Muscle layer of colon (tissue), 2 donors: ENCODE measurements at regions not wholly inside any gene's neighbourhood (a gene's known extent, or its start where the extent isn't known, plus 50 kb on each side); places are given as distances from the start of the nearest gene placed in this dataset.
"Not testable (repeated sequence)": the region's sequence is repeated elsewhere in the genome, so short reads cannot be mapped to it uniquely, and the experiment has no call there.

Experiments used
- H3K27ac ChIP-seq: one replicate; pipeline ENCODE4 v1.7.0; 2013; ENCODE audit warnings: low read depth, mild to moderate bottlenecking, low read length, moderate library complexity
- H3K27me3 ChIP-seq, 2 donors: one replicate each; pipeline ENCODE4 v1.7.0; 2013; ENCODE audit warnings: low read length in 2 of 2, mild to moderate bottlenecking in 2 of 2; ENCODE audit not compliant: insufficient read depth in 2 of 2, control insufficient read depth in 1 of 2
- H3K36me3 ChIP-seq: one replicate; pipeline ENCODE4 v1.7.0; 2013; ENCODE audit warnings: mild to moderate bottlenecking, low read length; ENCODE audit not compliant: insufficient read depth
- H3K4me1 ChIP-seq: one replicate; pipeline ENCODE4 v1.7.0; 2013; ENCODE audit warnings: mild to moderate bottlenecking, low read length; ENCODE audit not compliant: insufficient read depth
- H3K4me3 ChIP-seq, 2 donors: one replicate each; pipeline ENCODE4 v1.7.0; 2013; ENCODE audit warnings: low read length in 2 of 2, low read depth in 1 of 2, mild to moderate bottlenecking in 1 of 2, moderate library complexity in 1 of 2
- H3K9ac ChIP-seq: one replicate; pipeline ENCODE4 v1.7.0; 2013; ENCODE audit warnings: low read length
- H3K9me3 ChIP-seq: one replicate; pipeline ENCODE4 v1.7.0; 2013; ENCODE audit warnings: mild to moderate bottlenecking, low read length
- donor health status: abdominal sarcoma.
- donor health status: Adenocarcinoma of cecum.

DNA sequence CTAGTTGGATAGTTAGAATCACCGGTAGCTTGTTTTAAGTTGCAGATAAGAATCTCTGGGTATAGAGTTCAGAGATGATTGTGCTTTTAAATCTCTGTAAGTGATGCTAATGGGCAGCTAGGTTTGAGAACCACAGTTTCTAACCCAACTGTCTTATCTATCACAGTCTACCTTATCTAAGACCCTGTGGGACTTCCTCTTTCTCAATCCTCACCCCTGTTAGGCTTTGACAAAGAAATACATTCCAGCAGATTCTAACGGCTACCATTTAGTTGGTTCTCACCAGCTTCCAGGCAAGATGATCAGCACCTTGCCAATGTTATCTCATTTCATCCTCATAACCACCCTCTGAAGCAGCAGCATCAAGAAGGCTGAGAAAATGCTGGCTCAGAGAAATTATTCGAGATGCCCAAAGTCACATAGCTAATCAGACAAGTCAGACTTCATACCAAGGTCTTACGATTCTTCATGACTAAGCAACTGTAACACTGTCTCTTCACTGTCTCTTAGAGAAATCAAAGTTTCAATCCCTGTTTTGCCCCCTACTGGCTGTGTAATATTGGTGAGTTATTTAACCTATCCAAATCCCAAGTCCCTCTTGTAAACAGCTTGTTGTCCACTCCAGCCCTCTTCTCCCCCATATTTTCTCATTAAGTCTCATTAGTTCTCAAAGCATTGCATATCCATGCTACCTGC lies 192.4 kb upstream of the API5 start:
- Histone ChIP-seq H3K9ac (no peak overlapping the region), H3K4me3 (no peak overlapping the region), H3K27ac (no peak overlapping the region), H3K9me3 (no peaks in the 10 kb centered on the region), H3K27me3 (no peaks in the 10 kb centered on the region), H3K4me1 (no peaks in the 10 kb centered on the region), H3K36me3 (no peaks in the 10 kb centered on the region)

DNA sequence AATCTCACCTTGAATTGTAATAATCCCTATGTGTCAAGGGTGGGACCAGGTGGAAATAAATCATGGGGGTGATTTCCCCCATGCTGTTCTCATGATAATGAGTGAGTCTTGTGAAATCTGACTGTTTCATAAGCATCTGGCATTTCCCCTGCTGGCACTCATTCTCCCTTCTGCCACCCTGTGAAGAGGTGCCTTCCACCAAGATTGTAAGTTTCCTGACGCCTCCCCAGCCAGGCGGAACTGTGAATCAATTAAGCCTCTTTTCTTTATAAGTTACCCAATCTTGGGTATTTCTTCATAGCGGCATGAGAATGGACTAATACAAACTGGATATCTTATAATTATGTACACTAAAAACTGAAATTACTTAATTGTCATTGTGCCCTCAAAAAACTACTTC lies 189.2 kb upstream of the API5 start:
- H3K27me3 ChIP-seq = no peaks in the 10 kb centered on the region
- no peaks in the 10 kb centered on the region for H3K4me1 ChIP-seq
- no peak overlapping the region for H3K9ac ChIP-seq
- H3K36me3 ChIP-seq = no peaks in the 10 kb centered on the region
- no peak overlapping the region for H3K4me3 ChIP-seq
- no peaks in the 10 kb centered on the region for H3K9me3 ChIP-seq
- H3K27ac ChIP-seq = no peak overlapping the region

DNA sequence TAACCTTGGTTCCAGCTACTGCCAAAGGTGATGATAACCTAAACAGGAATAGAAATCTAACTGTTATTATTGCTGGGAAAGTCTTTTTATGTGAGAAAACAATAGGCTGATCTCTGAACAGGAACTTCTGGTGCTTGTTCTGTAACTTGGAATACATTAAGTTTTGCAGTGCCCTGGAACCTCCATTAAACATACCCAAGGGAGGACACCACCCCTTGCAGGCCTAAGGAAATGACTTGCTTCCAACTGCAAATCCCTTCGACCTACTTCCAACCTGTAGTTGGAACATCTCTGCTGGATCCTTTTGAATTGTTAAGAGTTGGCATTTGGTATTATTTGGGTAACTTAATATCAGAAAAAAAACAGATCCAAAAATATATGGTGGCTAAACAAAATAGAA lies 188.4 kb upstream of the API5 start:
- H3K36me3 ChIP-seq = no peaks in the 10 kb centered on the region
- no peaks in the 10 kb centered on the region for H3K9me3 ChIP-seq
- H3K9ac ChIP-seq = no peak overlapping the region
- no peaks in the 10 kb centered on the region for H3K4me1 ChIP-seq
- no peaks in the 10 kb centered on the region for H3K27me3 ChIP-seq
- H3K27ac ChIP-seq = no peak overlapping the region
- no peak overlapping the region for H3K4me3 ChIP-seq

DNA sequence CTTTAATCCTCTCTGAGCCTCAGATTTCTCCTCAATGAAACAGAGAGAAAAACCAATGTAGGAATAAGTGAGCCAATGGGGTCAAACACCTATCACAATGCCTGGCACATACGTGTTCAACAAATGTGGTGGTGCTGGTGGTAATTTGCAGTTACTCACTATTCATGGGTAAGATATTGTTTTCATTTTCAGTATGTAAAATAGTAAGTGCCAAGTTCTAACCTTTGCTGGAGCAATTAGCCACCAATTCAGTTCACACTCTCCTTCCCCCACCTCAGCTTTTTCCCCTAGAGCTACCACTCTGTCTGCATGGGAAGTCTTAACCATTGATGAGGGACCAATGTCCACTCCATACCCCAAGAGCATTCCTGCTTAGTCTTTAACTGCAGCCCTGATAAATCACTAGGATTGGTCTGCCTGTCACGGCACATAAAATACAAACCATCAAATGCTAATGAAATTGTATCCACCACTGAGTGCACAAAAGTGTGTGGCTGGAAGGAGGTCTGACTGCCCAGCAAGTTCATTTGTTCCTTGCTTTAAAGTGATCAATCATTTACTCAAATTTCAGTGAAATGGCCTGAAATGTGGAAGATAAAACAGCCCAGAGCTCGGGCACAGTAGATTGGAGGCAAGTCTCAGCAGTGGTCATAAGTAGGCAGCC lies 187.4 kb upstream of the API5 start:
- H3K9me3 ChIP-seq = no peaks in the 10 kb centered on the region
- H3K27me3 ChIP-seq = no peaks in the 10 kb centered on the region
- H3K9ac ChIP-seq = no peak overlapping the region
- H3K4me3 ChIP-seq = no peak overlapping the region
- H3K4me1 ChIP-seq = no peaks in the 10 kb centered on the region
- no peaks in the 10 kb centered on the region for H3K36me3 ChIP-seq
- H3K27ac ChIP-seq = no peak overlapping the region

DNA sequence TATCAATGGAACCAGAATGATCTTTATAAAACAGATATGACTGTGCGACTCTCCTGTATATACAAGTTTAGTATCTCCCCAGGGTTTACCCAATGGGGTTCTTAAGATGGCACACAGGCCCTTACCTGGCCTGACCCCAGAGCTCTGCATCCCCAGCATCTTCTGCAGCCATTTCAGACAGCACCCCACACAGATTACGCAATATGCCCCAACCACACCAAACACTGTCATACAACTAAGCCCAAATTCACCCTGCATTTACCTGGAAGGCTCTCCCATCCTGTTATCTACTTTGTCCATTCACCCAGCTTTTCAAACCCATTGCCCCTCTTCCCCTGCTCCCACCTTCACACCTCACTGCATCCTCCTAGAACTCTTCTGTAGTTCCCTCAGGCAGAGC lies 182.5 kb upstream of the API5 start:
- no peak overlapping the region for H3K4me3 ChIP-seq
- no peaks in the 10 kb centered on the region for H3K36me3 ChIP-seq
- no peak overlapping the region for H3K9ac ChIP-seq
- no peaks in the 10 kb centered on the region for H3K9me3 ChIP-seq
- H3K27me3 ChIP-seq = no peaks in the 10 kb centered on the region
- no peak overlapping the region for H3K27ac ChIP-seq
- no peaks in the 10 kb centered on the region for H3K4me1 ChIP-seq

DNA sequence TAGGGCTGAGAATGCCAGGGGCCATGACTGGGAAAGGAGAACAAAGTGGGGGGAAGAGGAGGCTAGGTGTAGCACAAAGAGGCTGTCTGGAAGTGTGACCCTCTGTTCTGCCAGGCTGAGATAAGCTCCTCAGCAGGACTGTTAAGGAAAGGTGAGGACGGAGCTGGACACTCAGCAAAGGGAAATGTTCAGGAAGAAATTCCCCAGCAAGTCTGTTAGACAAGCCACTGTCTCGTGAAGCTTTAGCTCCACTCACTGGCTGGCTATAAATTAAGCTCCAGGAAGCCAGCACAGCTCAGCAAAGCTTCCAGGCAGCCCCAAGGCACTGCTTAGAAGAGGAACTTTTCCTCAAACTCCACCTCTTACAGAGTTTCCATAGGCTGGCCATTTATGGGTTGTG lies 181.2 kb upstream of the API5 start:
- H3K9ac ChIP-seq = no peak overlapping the region
- no peak overlapping the region for H3K4me3 ChIP-seq
- no peaks in the 10 kb centered on the region for H3K36me3 ChIP-seq
- no peaks in the 10 kb centered on the region for H3K4me1 ChIP-seq
- H3K9me3 ChIP-seq = no peaks in the 10 kb centered on the region
- H3K27me3 ChIP-seq = no peaks in the 10 kb centered on the region
- no peak overlapping the region for H3K27ac ChIP-seq

DNA sequence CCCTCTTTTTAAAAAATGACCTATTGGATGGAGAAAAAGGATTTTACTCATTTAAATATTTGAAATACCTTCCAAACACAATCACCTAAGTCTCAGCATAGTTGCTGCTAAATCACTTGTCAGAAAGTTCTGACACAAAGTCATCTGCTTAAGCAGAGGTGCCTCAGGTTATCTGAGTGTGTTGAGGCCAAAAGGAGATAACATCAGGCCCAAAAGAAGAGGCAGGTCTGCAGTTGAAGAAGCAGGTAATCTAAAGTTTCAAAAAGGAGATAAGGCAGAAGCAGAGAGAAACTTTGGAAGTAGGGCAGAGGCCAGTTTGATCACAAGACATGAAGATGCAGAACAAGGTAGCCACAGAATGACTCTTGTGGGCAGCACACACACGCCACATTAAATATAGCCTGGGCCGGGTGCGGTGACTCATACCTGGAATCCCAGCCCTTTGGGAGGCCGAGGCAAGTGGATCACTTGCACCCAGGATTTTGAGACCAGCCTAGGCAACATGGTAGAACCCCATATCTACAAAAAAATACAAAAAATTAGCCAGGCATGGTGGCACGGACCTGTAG lies 175.7 kb upstream of the API5 start:
- Histone ChIP-seq H3K36me3 (no peaks in the 10 kb centered on the region), H3K9ac (no peak overlapping the region), H3K4me3 (no peak overlapping the region), H3K9me3 (no peaks in the 10 kb centered on the region), H3K27ac (no peak overlapping the region), H3K4me1 (no peaks in the 10 kb centered on the region), H3K27me3 (no peaks in the 10 kb centered on the region)

DNA sequence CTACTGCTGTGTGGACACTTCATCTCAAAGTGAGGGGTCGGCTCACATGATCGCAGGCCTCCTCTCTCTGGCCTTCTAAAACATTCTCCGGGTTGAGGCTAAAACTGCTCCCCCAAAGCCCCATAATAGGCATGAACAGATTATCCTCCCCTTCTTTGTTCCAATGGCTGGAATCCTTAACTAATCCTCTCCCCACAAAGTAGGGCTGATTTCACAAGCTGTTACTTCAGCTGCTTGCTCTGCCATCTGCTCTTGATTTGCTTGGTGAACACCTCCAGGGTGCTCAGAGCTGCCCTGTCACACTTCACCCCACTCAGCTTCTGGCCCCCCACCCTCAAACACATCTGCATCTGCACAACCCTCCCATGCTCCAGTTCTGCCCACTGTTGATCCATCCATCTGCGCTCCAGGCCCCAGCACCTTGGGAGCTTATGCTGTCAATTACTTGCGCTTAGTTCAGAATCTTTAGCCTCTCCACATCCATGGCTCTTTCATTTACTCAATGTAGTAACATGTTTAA lies 173.1 kb upstream of the API5 start:
- H3K9ac ChIP-seq = no peak overlapping the region
- no peaks in the 10 kb centered on the region for H3K4me1 ChIP-seq
- no peaks in the 10 kb centered on the region for H3K9me3 ChIP-seq
- H3K4me3 ChIP-seq = no peak overlapping the region
- no peak overlapping the region for H3K27ac ChIP-seq
- no peaks in the 10 kb centered on the region for H3K27me3 ChIP-seq
- H3K36me3 ChIP-seq = no peaks in the 10 kb centered on the region

DNA sequence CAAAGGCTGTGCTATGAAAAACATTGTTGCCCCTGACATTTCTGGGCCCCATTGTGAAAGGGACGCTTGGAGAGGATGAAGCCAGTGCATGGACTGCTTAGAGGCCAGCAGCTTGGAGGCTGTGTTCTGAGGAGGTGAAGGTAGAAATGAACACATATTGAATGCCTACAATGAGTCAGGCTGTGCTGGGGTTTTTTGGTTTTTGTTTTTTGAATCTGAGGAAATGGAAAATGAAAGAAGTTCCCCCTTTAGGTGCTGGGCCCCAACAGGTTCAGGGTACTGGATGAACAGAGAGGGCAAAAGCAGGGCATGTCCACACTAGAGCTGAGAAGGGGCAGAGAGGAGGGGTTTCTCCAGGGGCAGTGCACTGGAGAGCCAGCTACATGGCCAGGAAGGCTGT lies 166.1 kb upstream of the API5 start:
- Histone ChIP-seq H3K4me3 (no peak overlapping the region), H3K27me3 (no peaks in the 10 kb centered on the region), H3K27ac (no peak overlapping the region), H3K4me1 (no peaks in the 10 kb centered on the region), H3K9me3 (no peaks in the 10 kb centered on the region), H3K9ac (no peak overlapping the region), H3K36me3 (no peaks in the 10 kb centered on the region)

DNA sequence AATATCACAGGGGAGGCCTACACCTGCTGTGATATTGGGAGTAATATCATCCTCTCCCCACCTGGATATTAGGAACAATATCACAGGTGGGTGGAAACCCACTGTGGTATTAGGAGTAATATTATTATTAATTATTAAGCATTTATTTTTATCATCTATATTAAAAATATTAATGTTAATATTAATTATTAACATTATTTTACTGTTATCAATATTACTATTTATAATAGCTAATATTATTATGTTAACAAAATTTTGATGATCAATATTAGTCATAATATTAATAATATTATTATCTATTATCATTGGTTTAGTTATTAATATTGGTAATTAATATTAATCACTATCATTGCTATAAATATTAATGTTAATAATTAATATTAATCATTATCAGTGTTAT lies 161.1 kb upstream of the API5 start:
- H3K4me3 ChIP-seq = no peak overlapping the region
- no peak overlapping the region for H3K9ac ChIP-seq
- no peak overlapping the region for H3K27ac ChIP-seq
- H3K4me1 ChIP-seq = no peaks in the 10 kb centered on the region
- no peaks in the 10 kb centered on the region for H3K36me3 ChIP-seq
- H3K27me3 ChIP-seq = no peaks in the 10 kb centered on the region
- no peaks in the 10 kb centered on the region for H3K9me3 ChIP-seq

DNA sequence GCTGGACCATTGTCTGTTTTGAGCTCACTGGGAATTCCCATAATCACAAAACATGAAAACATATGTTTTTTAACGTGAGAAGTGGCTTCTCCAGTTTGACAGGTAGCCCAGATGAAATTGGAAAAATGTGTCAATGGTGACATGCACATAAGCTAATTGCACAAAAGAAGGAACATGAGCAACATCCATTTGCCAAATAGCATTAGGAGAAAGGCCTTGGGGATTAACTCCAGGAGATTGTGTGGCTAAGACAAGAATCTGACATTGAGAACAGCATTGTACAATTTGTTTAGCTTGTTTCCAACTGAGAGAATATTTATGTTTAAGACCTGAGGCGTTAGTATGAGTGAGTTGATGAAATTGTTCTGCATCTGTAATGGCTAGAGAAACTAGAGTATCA lies 147.0 kb upstream of the API5 start:
- Histone ChIP-seq H3K27me3 (no peaks in the 10 kb centered on the region), H3K4me3 (no peak overlapping the region), H3K9ac (no peak overlapping the region), H3K27ac (no peak overlapping the region), H3K9me3 (no peaks in the 10 kb centered on the region), H3K36me3 (no peaks in the 10 kb centered on the region), H3K4me1 (no peaks in the 10 kb centered on the region)

DNA sequence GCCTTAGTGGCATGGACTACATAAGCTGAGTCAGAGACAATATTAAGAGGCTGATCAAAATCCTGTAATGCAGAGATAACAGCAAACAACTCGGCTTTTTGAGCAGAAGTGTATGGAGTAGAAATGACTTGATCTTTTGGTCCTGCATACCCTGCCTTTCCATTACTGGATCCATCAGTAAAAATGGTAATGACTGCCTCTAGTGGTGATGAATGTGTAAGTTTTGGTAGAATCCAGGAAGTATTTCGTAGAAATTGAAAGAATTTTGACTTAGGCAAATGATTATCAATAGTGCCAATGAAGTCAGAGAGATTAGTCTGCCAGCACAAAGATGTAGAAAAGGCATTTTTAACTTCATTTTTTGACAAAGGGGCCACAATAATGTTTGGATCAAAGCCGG lies 146.4 kb upstream of the API5 start:
- H3K36me3 ChIP-seq, H3K27ac ChIP-seq, H3K4me1 ChIP-seq, H3K9me3 ChIP-seq, H3K9ac ChIP-seq, H3K4me3 ChIP-seq, H3K27me3 ChIP-seq: not testable (repeated sequence)
